WI38 (cell line): ENCODE measurements at regions not wholly inside any gene's neighbourhood (a gene's known extent, or its start where the extent isn't known, plus 50 kb on each side); places are given as distances from the start of the nearest gene placed in this dataset.

ENCODE experiments used
- H3K4me3 ChIP-seq: 2 replicates; pipeline ENCODE4 v1.5.1; 2011; ENCODE audit warnings: low read depth, mild to moderate bottlenecking, control low read depth, low read length
- TF ChIP-seq, protein P1 (sequence below): IDR thresholded peaks from 2 replicates; pipeline ENCODE4 v1.5.1; 2012; ENCODE audit warnings: low read depth, mild to moderate bottlenecking, control low read depth, low read length

DNA sequence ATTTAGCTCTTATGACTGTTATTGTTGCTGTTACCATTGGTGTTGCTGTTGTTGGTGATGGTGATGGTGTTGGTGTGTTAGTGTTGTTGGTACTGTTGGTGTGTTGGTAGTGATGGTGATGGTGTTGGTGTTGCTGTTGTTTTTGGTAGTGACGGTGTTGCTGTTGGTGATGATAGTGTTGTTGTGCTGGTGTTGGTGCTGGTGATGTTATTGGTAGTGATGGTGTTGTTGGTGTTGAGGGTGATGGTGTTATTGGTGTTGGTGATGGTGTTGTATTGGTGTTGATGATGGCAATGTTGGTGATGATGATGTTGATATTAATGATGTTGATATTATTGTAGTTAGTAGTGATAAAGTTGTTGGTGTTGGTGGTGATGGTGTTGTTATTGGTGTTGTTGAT is 285.7 kb upstream of the FOXF1 start:
- TF ChIP-seq, protein P1, sequence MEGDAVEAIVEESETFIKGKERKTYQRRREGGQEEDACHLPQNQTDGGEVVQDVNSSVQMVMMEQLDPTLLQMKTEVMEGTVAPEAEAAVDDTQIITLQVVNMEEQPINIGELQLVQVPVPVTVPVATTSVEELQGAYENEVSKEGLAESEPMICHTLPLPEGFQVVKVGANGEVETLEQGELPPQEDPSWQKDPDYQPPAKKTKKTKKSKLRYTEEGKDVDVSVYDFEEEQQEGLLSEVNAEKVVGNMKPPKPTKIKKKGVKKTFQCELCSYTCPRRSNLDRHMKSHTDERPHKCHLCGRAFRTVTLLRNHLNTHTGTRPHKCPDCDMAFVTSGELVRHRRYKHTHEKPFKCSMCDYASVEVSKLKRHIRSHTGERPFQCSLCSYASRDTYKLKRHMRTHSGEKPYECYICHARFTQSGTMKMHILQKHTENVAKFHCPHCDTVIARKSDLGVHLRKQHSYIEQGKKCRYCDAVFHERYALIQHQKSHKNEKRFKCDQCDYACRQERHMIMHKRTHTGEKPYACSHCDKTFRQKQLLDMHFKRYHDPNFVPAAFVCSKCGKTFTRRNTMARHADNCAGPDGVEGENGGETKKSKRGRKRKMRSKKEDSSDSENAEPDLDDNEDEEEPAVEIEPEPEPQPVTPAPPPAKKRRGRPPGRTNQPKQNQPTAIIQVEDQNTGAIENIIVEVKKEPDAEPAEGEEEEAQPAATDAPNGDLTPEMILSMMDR = no peak
- H3K4me3 ChIP-seq = no peak overlapping the region

DNA sequence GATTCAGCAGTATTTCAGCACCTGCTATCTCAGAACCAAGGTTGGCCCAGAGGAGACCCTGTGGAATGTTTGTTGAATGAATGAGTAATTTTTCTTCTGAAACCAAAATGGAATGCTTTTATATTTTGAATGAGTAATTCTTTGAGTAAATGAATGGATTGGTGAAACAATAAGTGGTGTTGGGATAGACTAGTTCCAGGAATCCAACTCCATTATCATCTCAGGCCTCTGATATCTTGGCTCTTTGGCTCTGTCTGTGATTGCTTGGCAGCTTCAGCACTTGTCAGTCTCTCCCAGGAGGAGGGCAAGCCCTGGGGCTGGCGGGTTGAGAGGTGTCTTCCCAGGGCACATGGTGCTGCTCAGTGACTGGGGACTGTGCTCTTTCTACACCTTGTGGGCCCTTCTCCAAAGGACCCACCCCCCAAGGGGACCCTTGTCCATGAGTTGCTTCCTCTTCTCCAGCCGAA is 284.4 kb upstream of the FOXF1 start:
- TF ChIP-seq, protein P1 = no peak
- no peak overlapping the region for H3K4me3 ChIP-seq

DNA sequence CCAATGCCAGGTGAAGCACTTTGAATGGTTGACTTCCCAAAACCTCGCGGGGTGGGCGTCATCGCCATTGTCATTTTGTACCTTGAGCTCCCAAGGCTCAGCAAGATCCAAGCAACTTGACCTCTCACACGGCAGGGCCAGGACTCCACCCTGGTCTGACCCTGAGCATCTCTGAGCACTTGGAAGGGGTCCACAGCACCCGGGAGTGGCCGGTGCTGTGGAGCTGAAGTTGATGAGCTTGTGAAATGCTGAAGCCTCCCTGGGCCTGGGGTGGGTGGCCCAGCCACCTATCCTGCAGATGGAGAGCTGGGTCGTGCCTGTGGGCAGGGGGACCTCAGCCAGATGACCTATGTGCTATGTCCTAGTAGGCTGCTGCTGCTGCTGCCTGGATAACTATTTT is 283.3 kb upstream of the FOXF1 start:
- no peak overlapping the region for H3K4me3 ChIP-seq
- TF ChIP-seq, protein P1 = no peak

DNA sequence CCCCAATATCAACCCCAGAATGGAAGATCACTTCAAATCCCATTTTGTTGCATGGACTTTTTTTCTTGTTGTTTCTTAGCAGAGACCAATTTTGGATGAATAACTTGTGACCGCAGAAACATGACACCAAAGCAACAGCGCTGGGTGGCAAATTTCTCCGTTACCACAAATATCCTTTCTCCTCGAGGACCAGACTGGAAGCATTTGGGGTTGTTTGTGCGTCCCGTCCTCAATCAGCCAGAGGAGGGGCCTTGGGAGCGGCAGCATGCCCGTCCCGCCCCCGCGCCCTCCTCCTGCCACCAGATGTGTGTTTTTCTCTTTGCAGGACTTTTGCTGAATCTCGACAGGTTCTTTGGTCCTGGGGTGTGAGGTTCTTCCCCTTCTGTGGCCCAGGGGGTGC is 282.5 kb upstream of the FOXF1 start:
- no peak overlapping the region for H3K4me3 ChIP-seq
- TF ChIP-seq, protein P1 = no peak

DNA sequence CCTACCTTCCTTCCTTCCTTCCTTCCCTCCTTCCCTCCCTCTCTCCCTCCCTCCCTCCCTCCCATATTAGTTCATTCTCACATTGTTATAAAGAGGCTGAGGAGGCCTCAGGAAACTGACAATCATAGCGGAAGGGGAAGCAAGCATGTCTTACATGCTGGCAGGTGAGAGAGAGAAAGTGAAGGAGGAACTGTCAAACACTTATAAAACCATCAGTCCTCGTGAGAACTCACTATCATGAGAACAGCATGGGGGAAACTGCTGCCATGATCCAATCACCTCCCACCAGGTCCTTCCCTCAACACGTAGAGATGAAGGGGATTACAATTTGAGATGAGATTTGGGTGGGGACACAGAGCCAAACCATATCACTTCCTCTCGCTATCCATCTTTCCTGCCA is 281.6 kb upstream of the FOXF1 start:
- H3K4me3 ChIP-seq = no peak overlapping the region
- TF ChIP-seq, protein P1 = no peak

DNA sequence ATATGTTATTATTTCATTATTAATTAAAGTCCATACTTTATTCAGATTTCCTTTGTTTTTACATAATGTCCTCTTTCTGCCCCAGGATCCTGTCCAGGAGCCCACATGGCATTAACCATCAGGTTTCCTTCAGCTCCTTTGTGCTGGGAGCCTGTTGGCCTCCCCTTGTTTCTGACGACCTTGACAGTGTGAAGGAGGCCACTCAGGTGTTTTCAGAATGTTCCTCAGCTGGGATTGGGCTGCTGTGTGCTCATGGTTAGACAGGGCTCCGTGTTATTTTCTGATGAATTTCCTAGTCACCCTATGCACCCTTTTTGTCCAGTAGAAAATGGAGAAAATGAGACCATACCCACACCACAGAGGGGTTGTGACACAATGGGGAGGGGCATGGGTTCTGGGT is 281.0 kb upstream of the FOXF1 start:
- no peak overlapping the region for H3K4me3 ChIP-seq
- TF ChIP-seq, protein P1 = no peak

DNA sequence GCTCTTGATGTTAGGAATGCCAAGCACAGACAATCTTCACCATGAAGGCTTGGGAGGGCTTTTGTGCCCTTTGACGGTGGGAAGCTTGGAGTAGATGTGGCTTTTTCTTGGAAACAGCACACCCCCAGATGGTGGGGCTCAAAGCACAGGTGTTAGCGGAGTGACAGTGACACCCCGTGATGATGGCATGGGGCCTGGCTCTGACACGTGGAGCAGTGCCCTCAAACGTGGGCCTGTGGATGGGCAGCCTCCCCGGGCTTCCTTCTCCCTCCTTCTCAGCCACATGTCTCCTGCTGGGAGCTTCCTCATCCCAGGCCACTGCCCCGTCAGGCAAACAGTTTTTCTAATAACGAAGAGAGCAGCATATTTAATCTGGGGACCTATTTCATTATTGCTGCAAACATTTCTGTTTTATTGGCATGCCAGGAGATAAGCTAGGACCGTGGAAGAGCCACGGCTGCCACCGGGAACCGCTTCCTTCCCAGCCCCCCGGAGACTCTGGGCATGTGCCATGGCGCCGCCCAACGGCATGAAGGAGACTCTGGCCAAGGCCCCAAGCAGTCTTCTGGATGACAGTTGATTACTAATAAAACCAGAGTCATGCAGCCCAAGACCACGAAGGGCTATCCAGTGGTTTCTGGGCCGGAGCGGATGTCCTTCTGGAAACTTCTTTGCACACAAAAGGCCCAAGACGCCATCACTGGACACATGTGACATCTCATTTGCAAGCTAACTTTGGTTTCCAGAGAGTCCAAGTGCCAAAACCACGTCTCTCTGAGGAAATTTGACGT is 280.3 kb upstream of the FOXF1 start:
- TF ChIP-seq, protein P1 = no peak

More for the DNA sequence above, 280.3 kb upstream of the FOXF1 start:
- H3K4me3 ChIP-seq = no peak overlapping the region
